Ovary (tissue), 3 donors: ENCODE measurements at regions not wholly inside any gene's neighbourhood (a gene's known extent, or its start where the extent isn't known, plus 50 kb on each side); places are given as distances from the start of the nearest gene placed in this dataset.
A peak's percentile ranks its signal among the peaks of the same experiment; 100 is the strongest.
"Not testable (repeated sequence)": the region's sequence is repeated elsewhere in the genome, so short reads cannot be mapped to it uniquely, and the experiment has no call there.

Experiments used
- POLR2A ChIP-seq: fragments of 450-650 bp; IDR thresholded peaks from one replicate; pipeline ENCODE4 v1.6.1; 2017; ENCODE audit warnings: antibody characterized with exemption, mild to moderate bottlenecking, moderate library complexity
- TF ChIP-seq, protein P1 (sequence below), 3 donors: fragments of 450-650 bp in 2 of 3; fragments of 200-600 bp in 1 of 3; IDR thresholded peaks; one replicate each; pipeline versions ENCODE4 v1.5.1 to v1.8.0; 2016 to 2022; ENCODE audit warnings: antibody characterized with exemption in 3 of 3, mild to moderate bottlenecking in 1 of 3
- donor health status: DM: no; HTN: no; CAD: no.

GRCh38 chrX:115732530-115732929 lies 171.6 kb downstream of the PLS3 start:
- TF ChIP-seq, protein P1, sequence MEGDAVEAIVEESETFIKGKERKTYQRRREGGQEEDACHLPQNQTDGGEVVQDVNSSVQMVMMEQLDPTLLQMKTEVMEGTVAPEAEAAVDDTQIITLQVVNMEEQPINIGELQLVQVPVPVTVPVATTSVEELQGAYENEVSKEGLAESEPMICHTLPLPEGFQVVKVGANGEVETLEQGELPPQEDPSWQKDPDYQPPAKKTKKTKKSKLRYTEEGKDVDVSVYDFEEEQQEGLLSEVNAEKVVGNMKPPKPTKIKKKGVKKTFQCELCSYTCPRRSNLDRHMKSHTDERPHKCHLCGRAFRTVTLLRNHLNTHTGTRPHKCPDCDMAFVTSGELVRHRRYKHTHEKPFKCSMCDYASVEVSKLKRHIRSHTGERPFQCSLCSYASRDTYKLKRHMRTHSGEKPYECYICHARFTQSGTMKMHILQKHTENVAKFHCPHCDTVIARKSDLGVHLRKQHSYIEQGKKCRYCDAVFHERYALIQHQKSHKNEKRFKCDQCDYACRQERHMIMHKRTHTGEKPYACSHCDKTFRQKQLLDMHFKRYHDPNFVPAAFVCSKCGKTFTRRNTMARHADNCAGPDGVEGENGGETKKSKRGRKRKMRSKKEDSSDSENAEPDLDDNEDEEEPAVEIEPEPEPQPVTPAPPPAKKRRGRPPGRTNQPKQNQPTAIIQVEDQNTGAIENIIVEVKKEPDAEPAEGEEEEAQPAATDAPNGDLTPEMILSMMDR (IDR thresholded peaks at IDR 0.05), result peak in 1 of 3 donors; percentile 34
- TF ChIP-seq POLR2A, result not testable (repeated sequence)
